HepG2 (cell line): ENCODE measurements at regions not wholly inside any gene's neighbourhood (a gene's known extent, or its start where the extent isn't known, plus 50 kb on each side); places are given as distances from the start of the nearest gene placed in this dataset.

Source experiments
- ATAC-seq: fragments of 200-7000 bp; cut with Tn5 transposase; 3 replicates; pipeline ENCODE4 v1.9.1; 2020; ENCODE audit warnings: mild to moderate bottlenecking, moderate library complexity
- BruUV-seq: library from RNA; stranded (reverse); fragments of 400-500 nt; replicated peaks from 2 replicates; lab custom pipeline; 2021; lab: Mats Ljungman, UMichigan
- CTCF ChIA-PET: fragments of 300-600 bp; formaldehyde crosslinking; extraction: SDS; loops from one replicate; lab custom pipeline; 2021; ENCODE audit warnings: low total read pairs, inconsistent platforms, low intra/inter-chr PET ratio; lab: Yijun Ruan, JAX
- POLR2A ChIA-PET: fragments of 350-600 bp; sonication (Branson Sonifier 250); formaldehyde crosslinking; loops from one replicate; lab custom pipeline; 2020; ENCODE audit warnings: antibody characterized with exemption, inconsistent platforms; lab: Yijun Ruan, JAX
- DNase-seq: peaks from one replicate; pipeline ENCODE4 v3.0.0-alpha.2; 2015; ENCODE audit warnings: low spot score
- FAIRE-seq: peaks from 3 replicates; lab custom pipeline; 2011; peaks lifted over from hg19 to GRCh38; lab: Jason Lieb, UNC
- H2AFZ ChIP-seq: one replicate; pipeline ENCODE4 v1.6.1; 2011; ENCODE audit warnings: low read length, inconsistent platforms
- H3K27ac ChIP-seq: fragments of 300-600 bp; 3 replicates; pipeline ENCODE4 v1.8.0; 2011; ENCODE audit warnings: mixed run types, mild to moderate bottlenecking, mixed read lengths, low read length, inconsistent platforms; ENCODE audit not compliant: insufficient read depth; ENCODE audit errors: extremely low read length
- H3K27me3 ChIP-seq, 2 experiments: fragments of 200-600 bp in 1 of 2; 2 replicates in 1 of 2; 3 replicates in 1 of 2; pipeline versions ENCODE4 v1.6.0 to v1.8.0; 2011; ENCODE audit warnings: low read length in 2 of 2, mild to moderate bottlenecking in 2 of 2, moderate library complexity in 2 of 2, inconsistent platforms in 1 of 2; ENCODE audit not compliant: insufficient read depth in 2 of 2, control insufficient read depth in 1 of 2
- H3K36me3 ChIP-seq, 2 experiments: fragments of 200-600 bp in 1 of 2; replicated peaks in 1 of 2; 2 replicates in 1 of 2; 3 replicates in 1 of 2; pipeline versions ENCODE4 v1.5.1 to v1.8.0; 2011; ENCODE audit warnings: low read length in 2 of 2, inconsistent platforms in 1 of 2; ENCODE audit not compliant: insufficient read depth in 2 of 2, control insufficient read depth in 1 of 2
- H3K4me1 ChIP-seq: 2 replicates; pipeline ENCODE4 v1.5.1; 2012; ENCODE audit warnings: low read length, inconsistent platforms; ENCODE audit not compliant: insufficient read depth
- H3K4me2 ChIP-seq: 2 replicates; pipeline ENCODE4 v1.6.0; 2011; ENCODE audit warnings: low read depth, low read length, inconsistent platforms
- H3K4me3 ChIP-seq, 3 experiments: fragments of 200-600 bp in 1 of 3; sonication (generic), shearing (Covaris generic) in 1 of 3; replicated peaks in 1 of 3; 2 replicates each; pipeline ENCODE4 v1.5.1; 2011 to 2016; ENCODE audit warnings: low read length in 3 of 3, inconsistent platforms in 2 of 3, low read depth in 2 of 3, mild to moderate bottlenecking in 2 of 3, control low read depth in 1 of 3, mixed read lengths in 1 of 3; ENCODE audit not compliant: insufficient read depth in 1 of 3
- H3K79me2 ChIP-seq: one replicate; pipeline ENCODE4 v1.6.1; 2011; ENCODE audit warnings: low read length, inconsistent platforms; ENCODE audit not compliant: insufficient read depth
- H3K9ac ChIP-seq: 2 replicates; pipeline ENCODE4 v1.6.0; 2011; ENCODE audit warnings: mild to moderate bottlenecking, low read depth, low read length, inconsistent platforms; ENCODE audit not compliant: insufficient read depth
- H3K9me3 ChIP-seq: 2 replicates; pipeline ENCODE4 v1.5.1; 2012; ENCODE audit warnings: mild to moderate bottlenecking, low read length
- H4K20me1 ChIP-seq: 2 replicates; pipeline ENCODE4 v1.6.0; 2011; ENCODE audit warnings: inconsistent platforms, mild to moderate bottlenecking, low read length, moderate library complexity; ENCODE audit not compliant: insufficient read depth
- SIN3A ChIP-seq: IDR thresholded peaks from 2 replicates; pipeline ENCODE4 v1.6.1; 2011; ENCODE audit warnings: low read depth, mild to moderate bottlenecking, control low read depth, low read length, borderline replicate concordance
- TGIF2 ChIP-seq: IDR thresholded peaks from 2 replicates; pipeline ENCODE4 v1.6.1; 2016; ENCODE audit warnings: control low read depth, missing compliant biosample characterization
- ZNF121 ChIP-seq: sonication (generic); formaldehyde crosslinking; IDR thresholded peaks from 2 replicates; pipeline ENCODE4 v1.5.0; 2020; ENCODE audit warnings: mild to moderate bottlenecking, missing genetic modification reagents
- ZNF337 ChIP-seq: sonication (generic); formaldehyde crosslinking; IDR thresholded peaks from 2 replicates; pipeline ENCODE4 v1.5.1; 2020; ENCODE audit warnings: missing genetic modification reagents, low read depth, mild to moderate bottlenecking, borderline replicate concordance
- ZNF513 ChIP-seq: sonication (generic); formaldehyde crosslinking; conservative IDR thresholded peaks from 2 replicates; pipeline ENCODE4 v1.5.0; 2020; ENCODE audit warnings: missing genetic modification reagents
- ZNF790 ChIP-seq: sonication (generic); formaldehyde crosslinking; IDR thresholded peaks from 2 replicates; pipeline ENCODE4 v1.8.0; 2022; ENCODE audit warnings: missing genetic modification reagents, mild to moderate bottlenecking, borderline replicate concordance
- WGBS: methylation state at CpG from one replicate; pipeline ENCODE4 v1.1.6; 2017; ENCODE audit warnings: low lambda C conversion rate; 5-methylcytosine and 5-hydroxymethylcytosine counted together
- in situ Hi-C: cut with HindIII; loops from 2 replicates; pipeline ENCODE4 v1.10.0; 2017; ENCODE audit warnings: low pct_unique_long_range_greater_than_20kb; ENCODE audit not compliant: extremely low pct_ligation_motif_present
- intact Hi-C: fragments of 100-400 bp; cut with micrococcal nuclease; formaldehyde crosslinking; loops from one replicate; pipeline ENCODE4 v1.10.0; 2022; ENCODE audit not compliant: unreplicated experiment
- TF ChIP-seq, protein P1 (sequence below): sonication (generic); formaldehyde crosslinking; IDR thresholded peaks from 2 replicates; pipeline ENCODE4 v1.4.0; 2020; ENCODE audit warnings: missing genetic modification reagents
- TF ChIP-seq, protein P2 (sequence below): sonication (generic); formaldehyde crosslinking; IDR thresholded peaks from 2 replicates; pipeline ENCODE4 v1.5.1; 2020; ENCODE audit warnings: mild to moderate bottlenecking, missing genetic modification reagents
- TF ChIP-seq, protein P3 (sequence below): sonication (generic); formaldehyde crosslinking; IDR thresholded peaks from 2 replicates; pipeline ENCODE4 v1.5.0; 2020; ENCODE audit warnings: mild to moderate bottlenecking, missing genetic modification reagents

GRCh38 chr14:48527832-48528231 lies 852.4 kb upstream of the MDGA2 start:
- FAIRE-seq (no peak), ATAC-seq (no peak), DNase-seq (no peak)
- in situ Hi-C loops (no loop called here), intact Hi-C loops (no loop called here)
- no TSS peak for BruUV-seq
- no peaks in the 10 kb centered on the region for H3K36me3 ChIP-seq
- no peak overlapping the region for H2AFZ ChIP-seq
- no peak overlapping the region for H3K9ac ChIP-seq
- no peaks in the 10 kb centered on the region for H4K20me1 ChIP-seq
- H3K4me3 ChIP-seq, result no peak overlapping the region
- CTCF ChIA-PET, result no interaction called here
- H3K27me3 ChIP-seq, result no peaks in the 10 kb centered on the region
- no CpG with 5 or more reads among the region's 2 CpGs for WGBS
- H3K4me1 ChIP-seq, result no peaks in the 10 kb centered on the region
- H3K4me2 ChIP-seq, result no peak overlapping the region
- no peaks in the 10 kb centered on the region for H3K79me2 ChIP-seq
- POLR2A ChIA-PET, result no interaction called here
- H3K27ac ChIP-seq, result no peak overlapping the region
- H3K9me3 ChIP-seq, result peaks cover 84% of the 10 kb centered on the region
- TF ChIP-seq TGIF2 (CRISPR knock-in tag) (no peak), ZNF337 (no peak), SIN3A (no peak), ZNF513 (CRISPR knock-in tag) (no peak), ZNF790 (CRISPR knock-in tag) (no peak), ZNF121 (CRISPR knock-in tag) (no peak)
- TF ChIP-seq, protein P1, sequence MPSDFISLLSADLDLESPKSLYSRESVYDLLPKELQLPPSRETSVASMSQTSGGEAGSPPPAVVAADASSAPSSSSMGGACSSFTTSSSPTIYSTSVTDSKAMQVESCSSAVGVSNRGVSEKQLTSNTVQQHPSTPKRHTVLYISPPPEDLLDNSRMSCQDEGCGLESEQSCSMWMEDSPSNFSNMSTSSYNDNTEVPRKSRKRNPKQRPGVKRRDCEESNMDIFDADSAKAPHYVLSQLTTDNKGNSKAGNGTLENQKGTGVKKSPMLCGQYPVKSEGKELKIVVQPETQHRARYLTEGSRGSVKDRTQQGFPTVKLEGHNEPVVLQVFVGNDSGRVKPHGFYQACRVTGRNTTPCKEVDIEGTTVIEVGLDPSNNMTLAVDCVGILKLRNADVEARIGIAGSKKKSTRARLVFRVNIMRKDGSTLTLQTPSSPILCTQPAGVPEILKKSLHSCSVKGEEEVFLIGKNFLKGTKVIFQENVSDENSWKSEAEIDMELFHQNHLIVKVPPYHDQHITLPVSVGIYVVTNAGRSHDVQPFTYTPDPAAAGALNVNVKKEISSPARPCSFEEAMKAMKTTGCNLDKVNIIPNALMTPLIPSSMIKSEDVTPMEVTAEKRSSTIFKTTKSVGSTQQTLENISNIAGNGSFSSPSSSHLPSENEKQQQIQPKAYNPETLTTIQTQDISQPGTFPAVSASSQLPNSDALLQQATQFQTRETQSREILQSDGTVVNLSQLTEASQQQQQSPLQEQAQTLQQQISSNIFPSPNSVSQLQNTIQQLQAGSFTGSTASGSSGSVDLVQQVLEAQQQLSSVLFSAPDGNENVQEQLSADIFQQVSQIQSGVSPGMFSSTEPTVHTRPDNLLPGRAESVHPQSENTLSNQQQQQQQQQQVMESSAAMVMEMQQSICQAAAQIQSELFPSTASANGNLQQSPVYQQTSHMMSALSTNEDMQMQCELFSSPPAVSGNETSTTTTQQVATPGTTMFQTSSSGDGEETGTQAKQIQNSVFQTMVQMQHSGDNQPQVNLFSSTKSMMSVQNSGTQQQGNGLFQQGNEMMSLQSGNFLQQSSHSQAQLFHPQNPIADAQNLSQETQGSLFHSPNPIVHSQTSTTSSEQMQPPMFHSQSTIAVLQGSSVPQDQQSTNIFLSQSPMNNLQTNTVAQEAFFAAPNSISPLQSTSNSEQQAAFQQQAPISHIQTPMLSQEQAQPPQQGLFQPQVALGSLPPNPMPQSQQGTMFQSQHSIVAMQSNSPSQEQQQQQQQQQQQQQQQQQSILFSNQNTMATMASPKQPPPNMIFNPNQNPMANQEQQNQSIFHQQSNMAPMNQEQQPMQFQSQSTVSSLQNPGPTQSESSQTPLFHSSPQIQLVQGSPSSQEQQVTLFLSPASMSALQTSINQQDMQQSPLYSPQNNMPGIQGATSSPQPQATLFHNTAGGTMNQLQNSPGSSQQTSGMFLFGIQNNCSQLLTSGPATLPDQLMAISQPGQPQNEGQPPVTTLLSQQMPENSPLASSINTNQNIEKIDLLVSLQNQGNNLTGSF (CRISPR knock-in tag), result no peak
- TF ChIP-seq, protein P2, sequence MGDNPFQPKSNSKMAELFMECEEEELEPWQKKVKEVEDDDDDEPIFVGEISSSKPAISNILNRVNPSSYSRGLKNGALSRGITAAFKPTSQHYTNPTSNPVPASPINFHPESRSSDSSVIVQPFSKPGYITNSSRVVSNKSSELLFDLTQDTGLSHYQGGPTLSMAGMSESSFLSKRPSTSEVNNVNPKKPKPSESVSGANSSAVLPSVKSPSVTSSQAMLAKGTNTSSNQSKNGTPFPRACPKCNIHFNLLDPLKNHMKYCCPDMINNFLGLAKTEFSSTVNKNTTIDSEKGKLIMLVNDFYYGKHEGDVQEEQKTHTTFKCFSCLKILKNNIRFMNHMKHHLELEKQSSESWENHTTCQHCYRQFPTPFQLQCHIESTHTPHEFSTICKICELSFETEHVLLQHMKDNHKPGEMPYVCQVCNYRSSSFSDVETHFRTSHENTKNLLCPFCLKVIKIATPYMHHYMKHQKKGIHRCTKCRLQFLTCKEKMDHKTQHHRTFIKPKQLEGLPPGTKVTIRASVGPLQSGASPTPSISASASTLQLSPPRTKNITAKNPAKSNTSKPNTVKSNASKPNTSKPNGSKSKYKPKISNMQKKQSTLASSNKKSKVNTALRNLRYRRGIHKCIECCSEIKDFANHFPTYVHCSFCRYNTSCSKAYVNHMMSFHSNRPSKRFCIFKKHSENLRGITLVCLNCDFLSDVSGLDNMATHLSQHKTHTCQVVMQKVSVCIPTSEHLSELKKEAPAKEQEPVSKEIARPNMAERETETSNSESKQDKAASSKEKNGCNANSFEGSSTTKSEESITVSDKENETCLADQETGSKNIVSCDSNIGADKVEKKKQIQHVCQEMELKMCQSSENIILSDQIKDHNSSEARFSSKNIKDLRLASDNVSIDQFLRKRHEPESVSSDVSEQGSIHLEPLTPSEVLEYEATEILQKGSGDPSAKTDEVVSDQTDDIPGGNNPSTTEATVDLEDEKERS, result no peak
- TF ChIP-seq, protein P3, sequence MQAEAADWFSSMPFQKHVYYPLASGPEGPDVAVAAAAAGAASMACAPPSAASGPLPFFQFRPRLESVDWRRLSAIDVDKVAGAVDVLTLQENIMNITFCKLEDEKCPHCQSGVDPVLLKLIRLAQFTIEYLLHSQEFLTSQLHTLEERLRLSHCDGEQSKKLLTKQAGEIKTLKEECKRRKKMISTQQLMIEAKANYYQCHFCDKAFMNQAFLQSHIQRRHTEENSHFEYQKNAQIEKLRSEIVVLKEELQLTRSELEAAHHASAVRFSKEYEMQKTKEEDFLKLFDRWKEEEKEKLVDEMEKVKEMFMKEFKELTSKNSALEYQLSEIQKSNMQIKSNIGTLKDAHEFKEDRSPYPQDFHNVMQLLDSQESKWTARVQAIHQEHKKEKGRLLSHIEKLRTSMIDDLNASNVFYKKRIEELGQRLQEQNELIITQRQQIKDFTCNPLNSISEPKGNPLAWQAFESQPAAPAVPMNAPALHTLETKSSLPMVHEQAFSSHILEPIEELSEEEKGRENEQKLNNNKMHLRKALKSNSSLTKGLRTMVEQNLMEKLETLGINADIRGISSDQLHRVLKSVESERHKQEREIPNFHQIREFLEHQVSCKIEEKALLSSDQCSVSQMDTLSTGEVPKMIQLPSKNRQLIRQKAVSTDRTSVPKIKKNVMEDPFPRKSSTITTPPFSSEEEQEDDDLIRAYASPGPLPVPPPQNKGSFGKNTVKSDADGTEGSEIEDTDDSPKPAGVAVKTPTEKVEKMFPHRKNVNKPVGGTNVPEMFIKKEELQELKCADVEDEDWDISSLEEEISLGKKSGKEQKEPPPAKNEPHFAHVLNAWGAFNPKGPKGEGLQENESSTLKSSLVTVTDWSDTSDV, result no peak
